ENCODE measurements at regions not wholly inside any gene's neighbourhood (a gene's known extent, or its start where the extent isn't known, plus 50 kb on each side); places are given as distances from the start of the nearest gene placed in this dataset.
"Not testable (repeated sequence)": the region's sequence is repeated elsewhere in the genome, so short reads cannot be mapped to it uniquely, and the experiment has no call there.

GRCh38 chr2:21194147-21194546, 70.4 kb downstream of the TDRD15 start:
- no peak for DNase-seq

DNA sequence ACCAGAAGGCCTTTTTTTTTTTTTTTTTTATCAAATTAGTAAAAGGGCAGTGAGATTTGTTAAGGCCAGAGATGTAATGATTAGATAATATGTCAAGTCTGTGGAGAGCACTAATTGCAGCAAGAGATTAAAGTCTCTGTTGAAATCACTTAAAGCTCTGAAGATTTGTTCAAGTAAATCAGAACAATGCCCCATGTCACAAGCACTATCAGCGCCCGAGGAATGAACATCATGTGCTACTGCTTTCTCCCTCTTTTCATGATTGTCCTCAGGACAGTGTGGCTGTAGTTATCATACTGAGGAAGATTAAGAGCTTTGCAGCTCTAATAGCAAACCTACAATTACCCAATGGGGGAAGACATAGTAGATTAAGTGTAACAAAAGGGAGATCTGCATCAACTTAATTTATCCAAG, 71.1 kb downstream of the TDRD15 start:
- no peak for DNase-seq

GRCh38 chr2:21195326-21195725, 71.6 kb downstream of the TDRD15 start:
- no peak for DNase-seq

GRCh38 chr2:21198637-21199036, 74.9 kb downstream of the TDRD15 start:
- DNase-seq: no peak

DNA sequence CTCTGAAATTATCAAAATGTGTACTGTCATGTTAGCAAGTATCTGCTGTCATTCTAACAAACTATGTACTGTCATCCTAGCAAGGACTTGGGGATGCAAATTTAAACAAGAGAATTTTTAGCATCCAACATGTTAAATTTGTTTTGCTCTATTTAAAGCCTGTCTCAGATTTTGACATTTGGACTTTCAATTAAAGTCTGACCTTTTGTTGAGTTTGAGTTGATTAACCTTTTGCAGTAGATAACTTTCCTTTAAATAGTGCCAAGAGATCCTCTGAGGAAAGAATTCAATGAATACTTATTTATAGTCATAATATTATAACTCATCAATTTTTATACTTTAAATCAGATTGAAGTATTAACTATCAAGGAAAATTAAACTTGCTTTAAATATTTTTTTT, 80.2 kb downstream of the TDRD15 start:
- no peak for DNase-seq

DNA sequence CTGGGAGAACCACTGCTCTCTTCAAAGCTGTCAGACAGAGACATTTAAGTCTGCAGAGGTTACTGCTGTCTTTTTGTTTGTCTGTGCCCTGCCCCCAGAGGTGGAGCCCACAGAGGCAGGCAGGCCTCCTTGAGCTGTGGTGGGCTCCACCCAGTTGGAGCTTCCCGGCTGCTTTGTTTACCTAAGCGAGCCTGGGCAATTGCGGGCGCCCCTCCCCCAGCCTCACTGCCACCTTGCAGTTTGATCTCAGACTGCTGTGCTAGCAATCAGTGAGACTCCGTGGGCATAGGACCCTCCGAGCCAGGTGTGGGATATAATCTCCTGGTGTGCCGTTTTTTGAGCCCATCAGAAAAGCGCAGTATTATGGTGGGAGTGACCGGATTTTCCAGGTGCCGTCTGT, 90.3 kb downstream of the TDRD15 start:
- DNase-seq: not testable (repeated sequence)

DNA sequence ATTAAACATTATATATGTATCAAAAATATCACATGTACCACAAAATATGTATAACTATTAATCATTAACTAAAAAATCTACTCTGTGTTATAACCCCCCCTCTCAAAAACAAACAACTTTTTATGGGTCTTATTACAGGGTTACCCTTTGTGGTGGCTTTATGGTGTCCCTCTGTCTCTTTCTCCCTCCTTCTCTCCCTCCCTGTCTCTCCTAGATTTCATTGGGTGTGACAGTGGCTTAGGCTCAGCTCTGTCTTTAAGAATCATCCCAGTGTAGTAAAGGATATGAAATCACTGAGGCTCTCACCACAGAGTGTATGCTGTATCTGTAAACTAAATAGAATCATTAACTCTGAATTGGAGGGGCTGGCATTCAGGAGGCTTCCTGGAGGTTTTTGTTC, 93.7 kb downstream of the TDRD15 start:
- DNase-seq: no peak

DNA sequence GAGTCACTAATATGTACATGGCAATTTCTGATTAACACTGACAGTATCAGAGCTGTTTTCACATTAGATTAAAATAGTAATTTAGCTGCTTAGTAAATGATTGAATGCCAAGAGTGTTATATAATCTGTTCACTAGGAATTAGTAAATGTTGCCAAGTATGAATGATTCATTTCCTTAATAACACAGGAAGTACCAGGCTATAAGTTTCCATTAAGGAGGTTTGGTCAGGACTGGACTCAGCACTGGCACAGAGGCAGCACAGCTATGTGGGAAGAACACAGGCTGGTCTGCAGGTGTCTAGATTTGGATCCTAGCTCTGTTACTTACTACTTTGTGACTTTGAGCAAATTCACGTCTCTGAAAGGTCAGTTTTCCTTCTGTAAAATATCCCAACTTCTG, 97.2 kb downstream of the TDRD15 start:
- DNase-seq: no peak

- no peak for DNase-seq
These were observed 99.8 kb downstream of the TDRD15 start for GRCh38 chr2:21223618-21224017.

DNA sequence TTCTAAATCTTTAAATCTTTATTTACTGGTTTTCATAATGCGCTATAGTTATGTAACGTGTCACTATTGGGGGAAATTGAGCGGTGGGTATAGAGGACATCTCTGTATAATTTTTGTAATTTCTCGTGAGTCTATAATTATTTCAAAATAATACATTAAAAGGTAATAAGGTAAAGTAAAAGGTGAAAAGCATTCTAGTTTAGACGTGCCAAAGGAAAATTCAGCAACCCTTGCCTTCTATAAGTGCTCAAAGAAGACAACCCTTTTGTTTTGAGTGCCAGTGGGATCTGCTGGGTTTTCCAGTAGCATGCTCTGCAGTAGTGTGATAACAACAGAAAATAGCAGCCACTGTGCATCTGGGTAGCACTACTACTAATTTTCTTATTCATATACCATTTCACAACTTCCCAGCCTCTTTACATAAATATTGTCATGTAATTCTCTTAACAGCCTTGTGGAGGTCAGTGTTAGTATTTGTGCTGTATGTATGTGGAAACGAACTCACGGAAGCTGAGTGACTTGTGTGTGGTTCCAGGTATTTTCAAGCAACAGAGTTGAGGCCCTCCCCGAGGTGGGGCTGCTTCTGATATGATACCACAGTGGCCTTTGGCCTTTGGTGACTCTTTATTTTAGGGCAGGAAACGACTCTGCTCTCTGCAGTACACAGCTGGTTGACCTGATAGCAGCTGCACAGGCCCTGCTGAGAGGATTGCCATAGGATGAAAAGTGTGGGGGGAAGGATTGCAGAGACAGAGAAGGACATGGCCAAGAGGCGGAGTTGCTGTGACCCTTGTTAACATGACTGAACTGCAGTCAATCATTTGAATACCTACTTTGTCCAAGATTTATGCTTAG, 104.5 kb downstream of the TDRD15 start:
- DNase-seq: no peak

GRCh38 chr2:21229302-21229701, 105.5 kb downstream of the TDRD15 start:
- no peak for DNase-seq

GRCh38 chr2:21230140-21230539, 106.4 kb downstream of the TDRD15 start:
- DNase-seq: no peak

DNA sequence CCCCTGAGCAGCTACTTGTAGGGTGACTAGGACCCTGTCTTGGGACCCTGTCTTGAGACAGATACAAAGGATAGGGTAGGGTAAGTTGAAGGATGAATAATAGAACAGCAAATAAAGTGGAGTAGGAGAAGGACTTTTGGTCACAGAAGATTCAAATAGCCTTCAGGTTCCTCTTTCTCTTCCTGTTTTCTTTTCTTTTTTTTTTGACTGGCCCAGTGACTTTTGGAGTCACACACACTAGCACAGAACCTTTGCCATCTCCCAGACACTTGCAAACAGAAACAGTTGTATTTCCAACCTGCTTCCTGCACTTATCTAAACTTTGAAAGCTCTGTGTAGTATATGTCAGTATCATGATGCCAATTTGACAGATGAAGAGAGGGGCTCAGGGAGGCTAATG, 108.2 kb downstream of the TDRD15 start:
- peak; percentile 33 to 44 for DNase-seq

DNA sequence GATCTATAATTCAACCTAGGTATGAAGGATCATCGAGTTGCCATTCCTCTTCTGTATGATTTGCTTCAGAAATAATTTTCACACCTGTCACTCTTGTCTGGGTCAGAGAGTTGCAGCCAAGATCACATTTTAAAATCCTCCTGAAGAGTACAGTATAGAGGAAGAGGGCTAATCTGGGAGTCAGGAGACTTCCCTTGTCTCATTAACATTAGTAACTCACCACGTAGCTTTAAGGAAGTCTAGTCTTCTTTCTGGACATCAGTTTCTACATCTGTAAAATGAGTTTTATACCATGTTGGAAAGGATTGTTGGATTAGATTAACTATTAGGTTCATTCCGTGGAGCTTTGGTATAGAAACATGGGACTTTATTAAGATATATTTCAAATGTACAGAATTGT, 109.4 kb downstream of the TDRD15 start:
- peak; percentile 21 to 31 for DNase-seq

DNA sequence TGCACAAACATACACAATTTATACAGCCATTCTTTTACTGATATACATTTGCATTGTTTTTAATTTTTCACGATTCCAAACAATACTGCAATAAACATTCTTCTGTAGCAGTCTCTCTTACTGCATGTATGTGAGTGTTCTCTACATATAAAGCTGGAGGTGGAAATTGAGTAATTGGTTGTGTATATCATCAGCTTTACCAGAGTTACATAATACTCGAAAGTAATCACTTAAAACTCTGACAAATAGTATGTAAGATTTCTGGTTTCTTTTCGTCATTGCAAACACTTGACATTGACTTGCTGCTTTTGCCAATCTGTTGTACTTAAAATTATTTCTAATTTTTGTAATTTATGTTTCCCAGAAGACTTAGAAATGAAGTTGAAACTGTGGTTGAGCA, 110.2 kb downstream of the TDRD15 start:
- peak; percentile 58 to 72 for DNase-seq

DNA sequence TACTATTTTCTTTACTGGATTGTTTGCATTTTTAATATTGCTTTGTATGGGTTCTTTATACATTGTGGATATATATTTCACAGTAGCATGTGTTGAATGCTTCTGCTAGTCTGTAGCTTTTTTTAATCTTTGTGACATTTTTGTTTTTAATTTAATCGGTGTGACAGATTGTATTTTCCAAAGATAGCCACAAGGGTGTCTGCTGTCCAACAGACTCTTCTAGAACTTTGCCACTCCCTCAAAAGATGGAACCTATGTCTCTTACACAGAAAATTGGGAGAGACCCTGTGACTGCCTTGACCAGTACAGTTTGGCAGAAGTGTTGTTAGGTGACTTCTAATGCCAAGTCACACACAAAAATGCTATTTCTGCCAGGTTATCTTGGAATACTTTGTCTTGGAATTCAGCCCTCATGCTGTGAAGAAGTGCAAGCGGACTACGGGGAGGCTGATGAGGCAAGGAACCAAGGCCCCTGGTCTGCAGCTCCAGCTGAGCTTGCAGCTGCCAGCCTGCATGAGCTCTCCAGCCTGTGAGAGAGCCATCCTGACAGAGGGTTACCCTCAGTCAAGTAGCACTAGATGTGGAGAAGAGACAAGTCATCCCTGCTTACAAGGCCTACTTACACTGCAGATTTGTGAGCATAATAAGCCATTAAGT, 110.8 kb downstream of the TDRD15 start:
- no peak for DNase-seq

- not testable (repeated sequence) for DNase-seq
These were observed 116.0 kb downstream of the TDRD15 start for GRCh38 chr2:21239749-21240148.

DNA sequence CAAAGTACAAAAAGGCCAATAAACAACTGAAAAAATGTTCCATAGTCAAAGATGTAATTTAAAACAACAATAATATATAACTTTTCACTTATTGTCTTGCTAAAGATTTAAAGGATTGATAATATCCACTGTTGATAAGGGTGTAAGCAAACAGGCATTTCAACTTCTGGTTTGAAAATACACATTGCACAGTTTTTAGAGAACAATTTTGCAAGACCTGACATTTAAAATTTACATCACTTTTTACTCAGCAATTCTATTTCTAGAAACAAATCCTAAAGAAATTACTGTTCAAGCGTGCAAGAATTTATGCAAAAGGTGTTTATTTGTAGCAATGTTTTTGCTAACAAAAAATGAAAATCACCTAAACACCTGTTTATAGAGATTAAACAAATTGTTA, 120.4 kb downstream of the TDRD15 start:
- DNase-seq: peak in 1 of 2 donors; percentile 47

- no peak for DNase-seq
These were observed 121.8 kb downstream of the TDRD15 start for GRCh38 chr2:21245565-21245964.

DNA sequence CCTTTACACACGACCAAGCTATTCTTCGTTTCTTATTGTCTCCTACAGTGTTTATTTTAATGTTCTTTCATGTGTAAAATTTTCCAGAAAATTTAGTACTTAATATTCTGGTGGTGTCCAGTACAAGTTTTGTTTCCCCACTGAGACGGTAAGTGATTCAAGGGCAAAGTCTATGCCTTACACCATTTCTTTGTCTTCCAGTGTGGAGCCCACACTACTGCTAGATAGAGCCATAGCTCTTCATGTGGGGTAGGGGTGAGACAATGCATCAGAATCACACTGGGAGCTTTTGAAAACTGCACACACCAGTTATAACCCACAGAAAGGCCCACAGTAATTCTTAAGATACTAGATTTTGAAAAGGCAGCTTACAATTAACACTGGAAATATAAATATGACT, 125.6 kb downstream of the TDRD15 start:
- no peak for DNase-seq

- DNase-seq: peak in 1 of 2 donors; percentile 28
These were observed 126.9 kb downstream of the TDRD15 start for GRCh38 chr2:21250673-21251072.

DNA sequence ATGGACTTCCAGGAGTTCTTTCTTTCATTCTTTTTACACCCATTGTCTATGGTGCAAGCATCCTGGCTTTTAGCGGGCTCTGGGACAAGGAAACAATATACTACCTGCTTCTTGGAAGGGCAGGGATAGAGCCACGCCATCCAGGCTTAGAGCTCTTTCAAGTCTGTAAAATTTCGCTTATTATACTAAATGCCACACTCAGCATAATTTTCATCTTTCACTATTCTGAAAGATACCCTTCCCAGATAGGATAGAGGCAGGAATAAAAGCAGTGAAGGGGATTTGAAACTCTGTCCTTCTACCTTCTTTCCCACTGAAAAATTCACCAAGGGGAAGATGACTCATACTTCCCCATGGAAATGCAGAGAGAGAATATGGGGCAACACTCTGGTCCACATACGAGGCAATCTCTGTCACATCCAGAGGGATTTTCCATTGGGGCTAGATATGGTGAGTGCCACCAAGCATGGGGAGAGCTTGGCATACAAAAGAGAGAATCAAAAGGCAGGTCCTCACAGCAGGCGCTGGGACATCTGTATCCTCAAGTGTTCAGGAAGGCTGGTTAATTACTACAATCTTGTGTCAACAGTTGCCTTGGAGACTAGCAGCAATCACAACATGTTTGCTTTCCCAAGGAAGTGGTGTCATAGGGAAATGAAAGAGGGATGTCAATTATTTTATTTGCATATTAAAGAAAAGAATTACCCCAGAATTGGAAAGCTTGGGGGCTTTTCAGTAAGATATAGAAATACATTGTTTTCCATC, 127.6 kb downstream of the TDRD15 start:
- DNase-seq: peak; percentile 21 to 41

GRCh38 chr2:21253311-21254027, 129.7 kb downstream of the TDRD15 start:
- DNase-seq: no peak
